Keratinocyte (primary cell): ENCODE measurements at regions not wholly inside any gene's neighbourhood (a gene's known extent, or its start where the extent isn't known, plus 50 kb on each side); places are given as distances from the start of the nearest gene placed in this dataset.

ENCODE experiments used
- CTCF ChIP-seq, 3 experiments: IDR thresholded peaks in 1 of 3; conservative IDR thresholded peaks in 1 of 3; optimal IDR thresholded peaks in 1 of 3; 2 replicates in 2 of 3; 3 replicates in 1 of 3; pipeline versions ENCODE3 to v1.5.1; 2011; ENCODE audit warnings: low read length in 3 of 3, mild to moderate bottlenecking in 3 of 3, moderate library complexity in 2 of 3, control low read depth in 1 of 3, inconsistent platforms in 1 of 3; ENCODE audit not compliant: insufficient read depth in 2 of 3; ENCODE audit errors: extremely low read depth in 1 of 3
- EZH2 ChIP-seq: IDR thresholded peaks from one replicate; pipeline ENCODE4 v1.6.1; 2012; ENCODE audit warnings: inconsistent platforms, mild to moderate bottlenecking, low read length, moderate library complexity

- TF ChIP-seq CTCF (optimal IDR thresholded peaks at IDR 0.05 in 1 of 3, IDR thresholded peaks at IDR 0.05 in 1 of 3, conservative IDR thresholded peaks at IDR 0.05 in 1 of 3; ENCODE audit: extremely low read depth in 1 of 3, insufficient read depth in 2 of 3, low read length in 3 of 3) = no peak
- TF ChIP-seq EZH2 = no peak
These were observed 205.7 kb upstream of the TCF21 start for GRCh38 chr6:133683308-133683580.
